ENCODE measurements at regions not wholly inside any gene's neighbourhood (a gene's known extent, or its start where the extent isn't known, plus 50 kb on each side); places are given as distances from the start of the nearest gene placed in this dataset.

GRCh38 chr12:102548543-102548942 is 68.2 kb upstream of the IGF1 start (continued):
- TF ChIP-seq CHD7 (IDR thresholded peaks at IDR 0.05; ENCODE audit: insufficient replicate concordance, low read length) (no peak), TEAD4 (IDR thresholded peaks at IDR 0.05; ENCODE audit: low read depth, low read length) (no peak)

Measured in H1 (cell line).